Neuronal stem cell (in vitro differentiated cells): ENCODE measurements at regions not wholly inside any gene's neighbourhood (a gene's known extent, or its start where the extent isn't known, plus 50 kb on each side); places are given as distances from the start of the nearest gene placed in this dataset.

ENCODE experiments used
- DNase-seq: peaks from one replicate; pipeline ENCODE4 v3.0.0-alpha.2; 2013; ENCODE audit warnings: low spot score
- H2AFZ ChIP-seq: one replicate; pipeline ENCODE4 v1.6.1; 2013; ENCODE audit warnings: mild to moderate bottlenecking, low read length, inconsistent platforms
- H2AK5ac ChIP-seq: 2 replicates; pipeline ENCODE4 v1.6.1; 2013; ENCODE audit warnings: low read depth, mild to moderate bottlenecking, inconsistent platforms, low read length, moderate library complexity, mixed read lengths
- H2BK120ac ChIP-seq: 2 replicates; pipeline ENCODE4 v1.6.1; 2013; ENCODE audit warnings: low read depth, mild to moderate bottlenecking, inconsistent platforms, low read length, moderate library complexity, mixed read lengths
- H2BK12ac ChIP-seq: one replicate; pipeline ENCODE4 v1.6.1; 2013; ENCODE audit warnings: low read length, inconsistent platforms
- H2BK15ac ChIP-seq: 2 replicates; pipeline ENCODE4 v1.6.1; 2013; ENCODE audit warnings: mild to moderate bottlenecking, low read length, inconsistent platforms, mixed read lengths
- H2BK5ac ChIP-seq: one replicate; pipeline ENCODE4 v1.6.1; 2013; ENCODE audit warnings: inconsistent platforms, mild to moderate bottlenecking, low read length, moderate library complexity
- H3K14ac ChIP-seq: one replicate; pipeline ENCODE4 v1.6.1; 2013; ENCODE audit warnings: low read length, inconsistent platforms
- H3K18ac ChIP-seq: 2 replicates; pipeline ENCODE4 v1.6.1; 2013; ENCODE audit warnings: low read length, inconsistent platforms
- H3K23ac ChIP-seq: 2 replicates; pipeline ENCODE4 v1.6.1; 2013; ENCODE audit warnings: low read depth, mild to moderate bottlenecking, mixed read lengths, low read length, inconsistent platforms; ENCODE audit not compliant: poor library complexity
- H3K27ac ChIP-seq: replicated peaks from 3 replicates; pipeline ENCODE4 v1.5.1; 2013; ENCODE audit warnings: low read length, inconsistent platforms
- H3K27me3 ChIP-seq, 3 experiments: 2 replicates each; pipeline ENCODE4 v1.6.1; 2013; ENCODE audit warnings: low read length in 3 of 3, mild to moderate bottlenecking in 2 of 3, inconsistent platforms in 1 of 3, low read depth in 1 of 3, mixed read lengths in 1 of 3, moderate library complexity in 1 of 3; ENCODE audit not compliant: control insufficient read depth in 3 of 3, insufficient read depth in 3 of 3
- H3K36me3 ChIP-seq, 2 donors: replicated peaks in 1 of 2; 2 replicates each; pipeline ENCODE4 v1.6.1; 2013; ENCODE audit warnings: low read length in 2 of 2; ENCODE audit not compliant: control insufficient read depth in 2 of 2, insufficient read depth in 2 of 2
- H3K4ac ChIP-seq: 2 replicates; pipeline ENCODE4 v1.6.1; 2013; ENCODE audit warnings: inconsistent platforms, mild to moderate bottlenecking, low read length, moderate library complexity
- H3K4me1 ChIP-seq, 2 donors: 1 replicate in 1 of 2; 2 replicates in 1 of 2; pipeline ENCODE4 v1.6.1; 2013; ENCODE audit warnings: low read length in 2 of 2, low read depth in 1 of 2; ENCODE audit not compliant: control insufficient read depth in 2 of 2, insufficient read depth in 1 of 2
- H3K4me2 ChIP-seq: one replicate; pipeline ENCODE4 v1.6.1; 2013; ENCODE audit warnings: mild to moderate bottlenecking, low read length, inconsistent platforms; ENCODE audit not compliant: insufficient read depth, poor library complexity, severe bottlenecking
- H3K4me3 ChIP-seq, 2 donors: 2 replicates each; pipeline ENCODE4 v1.5.1; 2013; ENCODE audit warnings: low read length in 2 of 2, mild to moderate bottlenecking in 2 of 2, inconsistent platforms in 1 of 2, moderate library complexity in 1 of 2
- H3K79me1 ChIP-seq: one replicate; pipeline ENCODE4 v1.6.1; 2013; ENCODE audit warnings: low read depth, mild to moderate bottlenecking, inconsistent platforms, low read length, moderate library complexity
- H3K9ac ChIP-seq: one replicate; pipeline ENCODE4 v1.6.1; 2013; ENCODE audit warnings: mild to moderate bottlenecking, low read depth, low read length, inconsistent platforms; ENCODE audit not compliant: poor library complexity
- H3K9me3 ChIP-seq, 2 donors: replicated peaks in 1 of 2; 2 replicates each; pipeline versions ENCODE3 to v1.6.1; 2013; ENCODE audit warnings: low read length in 2 of 2, mild to moderate bottlenecking in 2 of 2, inconsistent platforms in 1 of 2, low read depth in 1 of 2, mixed read lengths in 1 of 2, moderate library complexity in 1 of 2; ENCODE audit not compliant: control insufficient read depth in 2 of 2, insufficient read depth in 1 of 2
- H4K8ac ChIP-seq: one replicate; pipeline ENCODE4 v1.6.1; 2013; ENCODE audit warnings: low read depth, mild to moderate bottlenecking, inconsistent platforms, low read length, moderate library complexity
- H4K91ac ChIP-seq: one replicate; pipeline ENCODE4 v1.6.1; 2013; ENCODE audit warnings: low read length, low read depth, mild to moderate bottlenecking, inconsistent platforms; ENCODE audit not compliant: poor library complexity
- WGBS, 2 donors: extraction: QIAGEN DNeasy Blood & Tissue Kit; methylation state at CpG; one replicate each; pipeline ENCODE4 v1.1.7; 2013; ENCODE audit warnings: missing lambda C conversion rate in 2 of 2, mixed read lengths in 1 of 2; ENCODE audit not compliant: insufficient read length in 2 of 2, insufficient replicate concordance in 1 of 2; ENCODE audit errors: extremely low coverage in 2 of 2; 5-methylcytosine and 5-hydroxymethylcytosine counted together

DNA sequence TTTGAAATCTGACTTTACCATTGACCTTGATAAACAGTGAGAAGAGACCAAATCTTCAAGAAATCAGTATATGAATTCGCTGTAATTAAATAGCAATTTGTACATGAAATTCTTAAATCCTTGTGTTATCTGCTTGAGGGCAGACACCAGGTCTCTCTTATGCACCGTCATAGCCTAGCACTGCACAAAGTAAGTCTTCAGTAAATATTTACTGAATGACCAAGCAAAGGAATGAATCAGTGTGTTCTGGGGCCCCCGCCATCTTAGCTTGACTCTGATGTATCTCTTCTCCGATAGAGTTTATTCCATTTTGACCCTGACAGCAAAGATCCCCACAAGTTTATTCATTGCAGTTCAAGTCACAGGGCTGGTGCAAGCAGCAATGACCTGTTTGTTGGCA, 328.0 kb downstream of the TMEM114 start:
- Histone ChIP-seq H3K4ac (no peak overlapping the region), H2BK15ac (no peak overlapping the region), H2BK5ac (no peak overlapping the region), H3K9me3 (no peaks in the 10 kb centered on the region), H3K4me1 (no peaks in the 10 kb centered on the region), H3K36me3 (no peaks in the 10 kb centered on the region), H3K18ac (no peak overlapping the region), H2AK5ac (no peak overlapping the region), H3K27ac (no peak overlapping the region), H3K23ac (no peak overlapping the region), H3K4me2 (no peak overlapping the region), H2AFZ (no peak overlapping the region), H3K79me1 (no peaks in the 10 kb centered on the region), H2BK120ac (no peak overlapping the region), H3K27me3 (no peaks in the 10 kb centered on the region), H2BK12ac (no peak overlapping the region), H4K91ac (no peak overlapping the region), H4K8ac (no peak overlapping the region), H3K9ac (no peak overlapping the region), H3K4me3 (no peak overlapping the region), H3K14ac (no peak overlapping the region)
- no CpG with 5 or more reads among the region's 4 CpGs for WGBS, 2 donors
- no peak for DNase-seq

DNA sequence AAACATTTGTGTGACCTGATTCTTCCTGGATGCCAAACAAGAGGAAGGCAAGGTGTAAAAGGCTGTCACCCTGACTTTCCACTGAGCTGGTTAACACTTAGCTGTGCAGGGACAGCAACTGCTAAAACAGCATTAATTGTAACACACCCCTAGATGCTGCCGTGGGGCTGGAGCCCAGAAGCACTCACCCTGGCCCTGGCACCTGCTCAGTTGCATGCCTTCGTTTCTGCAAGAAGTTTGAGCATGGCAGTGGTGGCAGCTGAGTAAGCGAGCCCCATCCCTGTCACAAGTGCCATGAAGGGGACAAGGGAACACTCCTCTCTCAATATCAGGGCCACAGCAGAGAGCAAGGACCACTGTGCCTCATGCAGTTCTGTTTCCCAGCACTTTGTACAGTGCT, 330.2 kb downstream of the TMEM114 start:
- no CpG with 5 or more reads among the region's 3 CpGs for WGBS, 2 donors
- Histone ChIP-seq H2BK120ac (no peak overlapping the region), H3K23ac (no peak overlapping the region), H2BK12ac (peak overlapping the region; percentile 31), H3K27ac (no peak overlapping the region), H3K27me3 (no peaks in the 10 kb centered on the region), H3K4me3 (no peak overlapping the region), H3K18ac (no peak overlapping the region), H2AFZ (no peak overlapping the region), H2AK5ac (no peak overlapping the region), H3K79me1 (no peaks in the 10 kb centered on the region), H3K9ac (no peak overlapping the region), H3K4ac (no peak overlapping the region), H3K4me2 (no peak overlapping the region), H4K8ac (peak overlapping the region; percentile 52), H3K36me3 (no peaks in the 10 kb centered on the region), H2BK15ac (no peak overlapping the region), H3K14ac (no peak overlapping the region), H2BK5ac (no peak overlapping the region), H3K9me3 (no peaks in the 10 kb centered on the region), H3K4me1 (no peaks in the 10 kb centered on the region), H4K91ac (no peak overlapping the region)
- no peak for DNase-seq

- WGBS, 2 donors = no CpG with 5 or more reads among the region's 7 CpGs
- Histone ChIP-seq H3K4ac (no peak overlapping the region), H3K9me3 (no peaks in the 10 kb centered on the region)
Measured at GRCh38 chr16:8258523-8258922, 331.8 kb downstream of the TMEM114 start.

GRCh38 chr16:8257561-8257960, 332.8 kb downstream of the TMEM114 start:
- no peak overlapping the region for H3K4ac ChIP-seq
- H2BK5ac ChIP-seq = no peak overlapping the region
- WGBS, 2 donors = no CpG with 5 or more reads among the region's 3 CpGs
- no peak overlapping the region for H4K8ac ChIP-seq
- no peak overlapping the region for H2BK15ac ChIP-seq
- H2BK12ac ChIP-seq = no peak overlapping the region
- H3K9ac ChIP-seq = no peak overlapping the region
- H3K23ac ChIP-seq = no peak overlapping the region
- H4K91ac ChIP-seq = no peak overlapping the region
- no peak overlapping the region for H3K27ac ChIP-seq
- no peak overlapping the region for H3K4me2 ChIP-seq
- H3K4me3 ChIP-seq = no peak overlapping the region
- no peaks in the 10 kb centered on the region for H3K36me3 ChIP-seq
- H3K9me3 ChIP-seq = no peaks in the 10 kb centered on the region
- H3K79me1 ChIP-seq = no peaks in the 10 kb centered on the region
- DNase-seq = no peak
- H3K14ac ChIP-seq = no peak overlapping the region
- no peak overlapping the region for H2BK120ac ChIP-seq
- H3K4me1 ChIP-seq = no peaks in the 10 kb centered on the region
- H2AK5ac ChIP-seq = no peak overlapping the region
- H3K18ac ChIP-seq = no peak overlapping the region
- H2AFZ ChIP-seq = no peak overlapping the region
- H3K27me3 ChIP-seq = no peaks in the 10 kb centered on the region

More at GRCh38 chr16:8258523-8258922, 331.8 kb downstream of the TMEM114 start:
- no peak for DNase-seq
- Histone ChIP-seq H2AK5ac (no peak overlapping the region), H3K18ac (no peak overlapping the region), H2BK5ac (no peak overlapping the region), H2BK15ac (no peak overlapping the region), H3K79me1 (no peaks in the 10 kb centered on the region), H2BK120ac (no peak overlapping the region), H3K4me1 (no peaks in the 10 kb centered on the region), H3K27ac (no peak overlapping the region), H2BK12ac (no peak overlapping the region), H3K14ac (no peak overlapping the region), H2AFZ (no peak overlapping the region), H3K23ac (no peak overlapping the region), H3K36me3 (no peaks in the 10 kb centered on the region), H4K8ac (no peak overlapping the region), H3K9ac (no peak overlapping the region), H3K27me3 (no peaks in the 10 kb centered on the region), H3K4me3 (no peak overlapping the region), H3K4me2 (no peak overlapping the region), H4K91ac (no peak overlapping the region)
